ENCODE measurements at regions not wholly inside any gene's neighbourhood (a gene's known extent, or its start where the extent isn't known, plus 50 kb on each side); places are given as distances from the start of the nearest gene placed in this dataset.

- no peaks in the 10 kb centered on the region for H3K36me3 ChIP-seq (ENCODE audit: control insufficient read depth, insufficient read depth, low read length)
- no peak overlapping the region for H3K27ac ChIP-seq (ENCODE audit: low read depth, low read length)
- DNase-seq (ENCODE audit: low read depth in 4 of 6, low spot score in 6 of 6): no peak
- 87% methylated on average over 6 of the region's 8 CpGs for WGBS (ENCODE audit: insufficient coverage)
- H3K9me3 ChIP-seq (ENCODE audit: control insufficient read depth, insufficient read depth, low read length): no peaks in the 10 kb centered on the region
- H3K4me1 ChIP-seq (ENCODE audit: control insufficient read depth, insufficient read depth, low read length): no peaks in the 10 kb centered on the region
- no peak overlapping the region for H3K4me3 ChIP-seq (ENCODE audit: low read depth, low read length)
- no peaks in the 10 kb centered on the region for H3K27me3 ChIP-seq (ENCODE audit: control insufficient read depth, insufficient read depth, low read length)
Observed at GRCh38 chr4:108256538-108256937, 87.8 kb upstream of the LEF1 start.

DNA sequence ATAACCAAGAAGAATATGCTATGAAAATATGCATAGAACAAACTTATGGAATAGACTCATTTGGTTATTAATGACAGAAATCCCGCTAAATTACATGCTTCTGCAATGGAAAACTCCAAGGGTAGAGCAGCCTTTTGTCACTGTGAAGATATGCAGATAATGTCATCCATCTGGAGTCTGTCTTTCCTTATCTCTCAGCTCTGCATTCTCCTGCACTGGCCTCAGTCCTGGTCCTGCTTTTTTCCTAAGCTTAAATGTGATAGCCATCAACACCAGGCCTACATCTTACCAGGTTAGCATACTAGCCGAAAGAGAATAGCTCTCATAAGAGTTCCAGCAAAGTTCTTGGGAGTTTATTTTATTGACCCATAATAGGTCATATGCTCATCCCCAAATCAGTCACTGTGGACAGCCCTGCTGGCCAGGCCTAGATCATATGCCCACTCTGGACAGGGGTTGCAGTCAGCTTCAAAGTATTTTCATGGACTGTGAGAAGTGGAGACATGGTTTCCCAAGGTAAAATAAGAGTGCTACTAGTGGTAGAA, 86.5 kb upstream of the LEF1 start:
- no peaks in the 10 kb centered on the region for H3K27me3 ChIP-seq (ENCODE audit: control insufficient read depth, insufficient read depth, low read length)
- no peaks in the 10 kb centered on the region for H3K9me3 ChIP-seq (ENCODE audit: control insufficient read depth, insufficient read depth, low read length)
- no peak overlapping the region for H3K27ac ChIP-seq (ENCODE audit: low read depth, low read length)
- DNase-seq (ENCODE audit: low read depth in 4 of 6, low spot score in 6 of 6): no peak
- H3K4me1 ChIP-seq (ENCODE audit: control insufficient read depth, insufficient read depth, low read length): no peaks in the 10 kb centered on the region
- WGBS (ENCODE audit: insufficient coverage): no CpG with 5 or more reads among the region's 2 CpGs
- no peak overlapping the region for H3K4me3 ChIP-seq (ENCODE audit: low read depth, low read length)
- H3K36me3 ChIP-seq (ENCODE audit: control insufficient read depth, insufficient read depth, low read length): no peaks in the 10 kb centered on the region

DNA sequence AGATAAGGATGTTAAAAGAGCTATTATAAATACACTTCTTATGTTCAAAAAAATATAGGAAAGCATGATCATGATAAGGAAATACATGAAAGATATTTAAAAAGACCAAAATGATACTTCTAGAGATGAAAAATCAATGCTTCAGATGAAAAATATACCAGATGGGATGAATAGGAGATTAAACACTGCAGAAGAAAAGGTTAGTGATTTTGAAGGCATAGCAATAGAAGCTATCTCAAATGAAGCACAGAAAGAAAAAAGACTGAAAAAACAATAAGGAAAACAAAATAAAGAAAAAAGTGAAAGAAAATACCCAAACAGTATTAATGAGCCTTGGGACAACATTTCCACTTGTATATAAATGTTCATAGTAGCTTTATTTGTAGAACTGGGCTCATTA, 80.7 kb upstream of the LEF1 start:
- H3K9me3 ChIP-seq (ENCODE audit: control insufficient read depth, insufficient read depth, low read length): no peaks in the 10 kb centered on the region

GRCh38 chr4:108247387-108248049, 78.8 kb upstream of the LEF1 start:
- peak in 2 of 6 donors; percentile 18 to 38 for DNase-seq (ENCODE audit: low read depth in 4 of 6, low spot score in 6 of 6)

More for the DNA sequence above, 80.7 kb upstream of the LEF1 start:
- Histone ChIP-seq H3K36me3 (ENCODE audit: control insufficient read depth, insufficient read depth, low read length) (no peaks in the 10 kb centered on the region), H3K4me3 (ENCODE audit: low read depth, low read length) (no peak overlapping the region), H3K4me1 (ENCODE audit: control insufficient read depth, insufficient read depth, low read length) (peaks cover 3% of the 10 kb centered on the region), H3K27me3 (ENCODE audit: control insufficient read depth, insufficient read depth, low read length) (no peaks in the 10 kb centered on the region), H3K27ac (ENCODE audit: low read depth, low read length) (no peak overlapping the region)
- DNase-seq (ENCODE audit: low read depth in 4 of 6, low spot score in 6 of 6): no peak

DNA sequence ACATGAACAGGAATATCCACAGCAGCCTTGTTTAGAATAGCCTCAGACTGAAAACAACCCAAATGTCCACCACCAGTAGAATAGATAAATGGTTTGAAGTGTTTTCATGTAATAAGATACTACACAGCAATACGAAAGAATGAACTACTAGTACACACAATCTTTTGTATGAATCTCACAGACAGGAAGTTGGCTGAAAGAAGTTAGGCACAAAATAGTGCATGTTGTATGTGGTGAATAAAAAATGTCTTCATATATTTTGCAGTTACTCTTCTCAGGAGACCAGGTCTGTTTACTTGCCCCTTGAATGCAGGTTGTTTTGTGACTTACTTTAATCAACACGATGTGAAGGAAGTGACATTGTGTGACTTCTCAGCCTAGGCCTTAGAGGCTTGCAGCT, 75.9 kb upstream of the LEF1 start:
- Histone ChIP-seq H3K27ac (ENCODE audit: low read depth, low read length) (no peak overlapping the region), H3K4me1 (ENCODE audit: control insufficient read depth, insufficient read depth, low read length) (peaks cover 3% of the 10 kb centered on the region), H3K9me3 (ENCODE audit: control insufficient read depth, insufficient read depth, low read length) (no peaks in the 10 kb centered on the region), H3K27me3 (ENCODE audit: control insufficient read depth, insufficient read depth, low read length) (no peaks in the 10 kb centered on the region), H3K4me3 (ENCODE audit: low read depth, low read length) (no peak overlapping the region), H3K36me3 (ENCODE audit: control insufficient read depth, insufficient read depth, low read length) (no peaks in the 10 kb centered on the region)
- DNase-seq (ENCODE audit: low read depth in 4 of 6, low spot score in 6 of 6): no peak
- 100% methylated on average over 1 of the region's 2 CpGs for WGBS (ENCODE audit: insufficient coverage)

More at GRCh38 chr4:108247387-108248049, 78.8 kb upstream of the LEF1 start:
- no peaks in the 10 kb centered on the region for H3K36me3 ChIP-seq (ENCODE audit: control insufficient read depth, insufficient read depth, low read length)
- no peak overlapping the region for H3K27ac ChIP-seq (ENCODE audit: low read depth, low read length)
- H3K4me1 ChIP-seq (ENCODE audit: control insufficient read depth, insufficient read depth, low read length): peaks cover 3% of the 10 kb centered on the region
- no peaks in the 10 kb centered on the region for H3K9me3 ChIP-seq (ENCODE audit: control insufficient read depth, insufficient read depth, low read length)
- 33% methylated on average over 3 of the region's 3 CpGs for WGBS (ENCODE audit: insufficient coverage)
- no peak overlapping the region for H3K4me3 ChIP-seq (ENCODE audit: low read depth, low read length)
- H3K27me3 ChIP-seq (ENCODE audit: control insufficient read depth, insufficient read depth, low read length): no peaks in the 10 kb centered on the region

- no peak for DNase-seq (ENCODE audit: low read depth in 4 of 6, low spot score in 6 of 6)
- H3K27ac ChIP-seq (ENCODE audit: low read depth, low read length): no peak overlapping the region
- H3K27me3 ChIP-seq (ENCODE audit: control insufficient read depth, insufficient read depth, low read length): no peaks in the 10 kb centered on the region
- H3K36me3 ChIP-seq (ENCODE audit: control insufficient read depth, insufficient read depth, low read length): no peaks in the 10 kb centered on the region
- H3K9me3 ChIP-seq (ENCODE audit: control insufficient read depth, insufficient read depth, low read length): no peaks in the 10 kb centered on the region
- H3K4me3 ChIP-seq (ENCODE audit: low read depth, low read length): no peak overlapping the region
- no peaks in the 10 kb centered on the region for H3K4me1 ChIP-seq (ENCODE audit: control insufficient read depth, insufficient read depth, low read length)
Observed at GRCh38 chr4:108240366-108240765, 71.6 kb upstream of the LEF1 start.

DNA sequence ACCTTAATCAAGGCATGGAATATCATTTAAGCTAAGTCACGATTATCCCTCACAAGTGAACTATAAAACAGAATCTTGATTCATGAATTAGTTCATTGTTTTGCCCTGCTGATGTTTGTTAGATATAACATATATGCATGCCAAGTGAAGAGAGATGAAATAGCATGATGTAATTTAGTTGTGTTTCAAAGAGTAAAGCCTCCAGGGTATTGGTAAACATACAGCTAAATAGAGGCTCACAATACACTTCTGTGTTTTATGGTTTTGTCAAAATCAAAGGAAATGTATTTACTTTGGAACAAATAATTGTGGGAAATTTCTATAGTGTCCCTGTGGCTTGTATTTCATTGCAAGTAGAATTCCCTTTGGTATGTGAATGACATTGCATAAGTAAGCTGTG, 69.0 kb upstream of the LEF1 start:
- no peak overlapping the region for H3K27ac ChIP-seq (ENCODE audit: low read depth, low read length)
- no peaks in the 10 kb centered on the region for H3K9me3 ChIP-seq (ENCODE audit: control insufficient read depth, insufficient read depth, low read length)
- no peaks in the 10 kb centered on the region for H3K36me3 ChIP-seq (ENCODE audit: control insufficient read depth, insufficient read depth, low read length)
- DNase-seq (ENCODE audit: low read depth in 4 of 6, low spot score in 6 of 6): no peak
- WGBS (ENCODE audit: insufficient coverage): no CpG with 5 or more reads among the region's 1 CpG
- H3K4me1 ChIP-seq (ENCODE audit: control insufficient read depth, insufficient read depth, low read length): no peaks in the 10 kb centered on the region
- no peak overlapping the region for H3K4me3 ChIP-seq (ENCODE audit: low read depth, low read length)
- H3K27me3 ChIP-seq (ENCODE audit: control insufficient read depth, insufficient read depth, low read length): no peaks in the 10 kb centered on the region

DNA sequence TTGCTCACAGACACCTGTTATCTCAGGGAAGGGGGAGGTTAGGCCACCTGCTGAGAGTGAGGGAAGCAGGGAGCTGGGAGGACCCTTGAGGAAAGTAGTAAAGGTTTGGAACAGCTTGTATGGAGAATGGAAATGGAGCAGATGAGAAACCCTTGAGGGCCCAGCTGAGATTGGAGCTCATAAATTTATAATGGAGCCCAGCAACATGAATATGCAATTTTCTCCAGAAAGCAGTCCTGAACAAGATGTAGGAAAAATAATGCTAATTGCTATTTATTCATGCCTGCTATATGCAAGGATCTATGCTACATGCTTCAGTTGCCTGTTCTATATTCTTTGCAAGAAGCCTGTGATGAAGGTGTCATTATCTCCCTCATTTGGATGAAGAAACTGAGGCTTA, 67.5 kb upstream of the LEF1 start:
- DNase-seq (ENCODE audit: low read depth in 4 of 6, low spot score in 6 of 6): peak in 1 of 6 donors; percentile 21
- H3K27me3 ChIP-seq (ENCODE audit: control insufficient read depth, insufficient read depth, low read length): no peaks in the 10 kb centered on the region
- no peaks in the 10 kb centered on the region for H3K4me1 ChIP-seq (ENCODE audit: control insufficient read depth, insufficient read depth, low read length)
- no peak overlapping the region for H3K27ac ChIP-seq (ENCODE audit: low read depth, low read length)
- no peak overlapping the region for H3K4me3 ChIP-seq (ENCODE audit: low read depth, low read length)
- H3K36me3 ChIP-seq (ENCODE audit: control insufficient read depth, insufficient read depth, low read length): no peaks in the 10 kb centered on the region
- H3K9me3 ChIP-seq (ENCODE audit: control insufficient read depth, insufficient read depth, low read length): no peaks in the 10 kb centered on the region

GRCh38 chr4:108227923-108228322, 59.2 kb upstream of the LEF1 start:
- Histone ChIP-seq H3K4me3 (ENCODE audit: low read depth, low read length) (no peak overlapping the region), H3K27me3 (ENCODE audit: control insufficient read depth, insufficient read depth, low read length) (no peaks in the 10 kb centered on the region), H3K27ac (ENCODE audit: low read depth, low read length) (no peak overlapping the region), H3K9me3 (ENCODE audit: control insufficient read depth, insufficient read depth, low read length) (no peaks in the 10 kb centered on the region), H3K36me3 (ENCODE audit: control insufficient read depth, insufficient read depth, low read length) (no peaks in the 10 kb centered on the region), H3K4me1 (ENCODE audit: control insufficient read depth, insufficient read depth, low read length) (no peaks in the 10 kb centered on the region)
- DNase-seq (ENCODE audit: low read depth in 4 of 6, low spot score in 6 of 6): no peak
- no CpG with 5 or more reads among the region's 4 CpGs for WGBS (ENCODE audit: insufficient coverage)

GRCh38 chr4:108224611-108225053, 55.9 kb upstream of the LEF1 start:
- Histone ChIP-seq H3K27me3 (ENCODE audit: control insufficient read depth, insufficient read depth, low read length) (no peaks in the 10 kb centered on the region), H3K4me1 (ENCODE audit: control insufficient read depth, insufficient read depth, low read length) (no peaks in the 10 kb centered on the region), H3K9me3 (ENCODE audit: control insufficient read depth, insufficient read depth, low read length) (no peaks in the 10 kb centered on the region), H3K27ac (ENCODE audit: low read depth, low read length) (no peak overlapping the region), H3K4me3 (ENCODE audit: low read depth, low read length) (no peak overlapping the region), H3K36me3 (ENCODE audit: control insufficient read depth, insufficient read depth, low read length) (no peaks in the 10 kb centered on the region)
- 18% methylated on average over 4 of the region's 6 CpGs for WGBS (ENCODE audit: insufficient coverage)
- DNase-seq (ENCODE audit: low read depth in 4 of 6, low spot score in 6 of 6): peak in 2 of 6 donors; percentile 31 to 57
